GM12875 (cell line): ENCODE measurements at regions not wholly inside any gene's neighbourhood (a gene's known extent, or its start where the extent isn't known, plus 50 kb on each side); places are given as distances from the start of the nearest gene placed in this dataset.

ENCODE experiments used
- H3K4me3 ChIP-seq: one replicate; pipeline ENCODE4 v1.5.1; 2011; ENCODE audit warnings: low read depth, low read length, control low read depth
- CTCF ChIP-seq: IDR thresholded peaks from 2 replicates; pipeline ENCODE4 v1.5.1; 2011; ENCODE audit warnings: low read depth, mild to moderate bottlenecking, control low read depth, inconsistent platforms, low read length, moderate library complexity, borderline replicate concordance; ENCODE audit not compliant: insufficient read depth

- H3K4me3 ChIP-seq: no peak overlapping the region
- no peak for TF ChIP-seq CTCF
Observed at GRCh38 chr4:187417721-187418120, 577.9 kb upstream of the ZFP42 start.

GRCh38 chr4:187422655-187423054 is 572.9 kb upstream of the ZFP42 start:
- no peak overlapping the region for H3K4me3 ChIP-seq
- TF ChIP-seq CTCF: no peak

- TF ChIP-seq CTCF: no peak
- no peak overlapping the region for H3K4me3 ChIP-seq
Observed at GRCh38 chr4:187424636-187425035, 570.9 kb upstream of the ZFP42 start.

- no peak overlapping the region for H3K4me3 ChIP-seq
- no peak for TF ChIP-seq CTCF
Observed at GRCh38 chr4:187426511-187426910, 569.1 kb upstream of the ZFP42 start.

- no peak overlapping the region for H3K4me3 ChIP-seq
- no peak for TF ChIP-seq CTCF
Observed at GRCh38 chr4:187432310-187432709, 563.3 kb upstream of the ZFP42 start.

GRCh38 chr4:187433141-187433540 is 562.4 kb upstream of the ZFP42 start:
- no peak overlapping the region for H3K4me3 ChIP-seq

GRCh38 chr4:187436251-187436650 is 559.3 kb upstream of the ZFP42 start:
- no peak for TF ChIP-seq CTCF

More at GRCh38 chr4:187433141-187433540, 562.4 kb upstream of the ZFP42 start:
- TF ChIP-seq CTCF: no peak

More at GRCh38 chr4:187436251-187436650, 559.3 kb upstream of the ZFP42 start:
- H3K4me3 ChIP-seq: no peak overlapping the region
